HG02759 (cell line): ENCODE measurements at regions not wholly inside any gene's neighbourhood (a gene's known extent, or its start where the extent isn't known, plus 50 kb on each side); places are given as distances from the start of the nearest gene placed in this dataset.
A peak's percentile ranks its signal among the peaks of the same experiment; 100 is the strongest.

ENCODE experiments used
- ATAC-seq: cut with Tn5 transposase; IDR thresholded peaks from one replicate; pipeline ENCODE4 v1.9.1; 2021; ENCODE audit warnings: mild to moderate bottlenecking, moderate library complexity; ENCODE audit not compliant: unreplicated experiment

DNA sequence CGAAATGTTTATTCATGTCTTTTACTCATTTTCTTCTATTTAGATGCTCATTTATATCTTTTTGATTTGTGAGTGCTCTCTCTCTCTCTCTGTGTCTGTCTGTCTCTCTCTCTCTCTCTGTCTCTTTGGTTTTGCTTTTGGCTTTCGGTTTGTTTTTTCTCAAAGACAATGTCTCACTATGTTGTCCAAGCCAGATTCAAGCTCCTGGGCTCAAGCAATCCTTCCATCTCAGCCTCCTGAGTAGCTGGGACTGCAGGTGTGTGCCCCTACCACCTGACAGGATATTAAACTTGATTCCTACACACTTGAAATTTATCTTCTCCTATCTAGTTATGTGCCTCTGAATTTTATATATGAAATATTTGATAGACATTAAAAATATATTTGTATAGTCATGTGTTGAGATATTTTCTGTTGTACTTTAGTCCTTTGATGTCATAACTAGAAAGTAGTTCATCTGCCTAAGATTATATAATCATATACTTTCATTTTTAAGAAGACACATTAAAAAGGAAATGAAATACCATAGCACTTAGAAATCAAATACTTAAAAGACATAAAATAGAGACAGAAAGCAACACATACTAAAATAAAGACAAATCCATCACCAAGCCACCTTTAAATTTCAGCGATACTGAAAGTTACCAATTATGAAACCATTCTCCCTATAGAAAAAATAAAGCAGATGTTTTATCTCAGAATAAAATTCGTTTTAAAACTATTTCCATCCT, 68.1 kb upstream of the SFMBT2 start:
- no peak for ATAC-seq

GRCh38 chr10:7477538-7478334, 66.9 kb upstream of the SFMBT2 start:
- ATAC-seq: no peak

DNA sequence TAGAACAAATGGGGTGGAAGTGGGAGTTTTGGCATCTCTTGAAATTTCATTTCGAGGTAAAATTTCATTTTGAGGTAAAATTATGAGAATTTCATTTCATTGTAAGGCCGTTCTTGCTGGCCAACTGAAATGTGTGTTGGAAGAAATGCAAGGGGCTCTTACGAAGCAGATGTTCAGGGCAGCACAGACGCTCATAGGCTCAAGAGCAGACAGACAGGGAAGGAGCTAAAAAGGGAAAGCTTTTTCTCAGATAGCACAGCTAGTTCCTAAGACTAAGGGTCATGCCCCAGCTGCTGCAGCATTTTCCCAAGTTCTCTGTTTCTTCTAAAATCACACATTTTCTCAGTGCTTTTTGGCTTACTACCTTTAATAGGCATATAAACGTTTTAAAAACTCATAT, 65.1 kb upstream of the SFMBT2 start:
- ATAC-seq: no peak

DNA sequence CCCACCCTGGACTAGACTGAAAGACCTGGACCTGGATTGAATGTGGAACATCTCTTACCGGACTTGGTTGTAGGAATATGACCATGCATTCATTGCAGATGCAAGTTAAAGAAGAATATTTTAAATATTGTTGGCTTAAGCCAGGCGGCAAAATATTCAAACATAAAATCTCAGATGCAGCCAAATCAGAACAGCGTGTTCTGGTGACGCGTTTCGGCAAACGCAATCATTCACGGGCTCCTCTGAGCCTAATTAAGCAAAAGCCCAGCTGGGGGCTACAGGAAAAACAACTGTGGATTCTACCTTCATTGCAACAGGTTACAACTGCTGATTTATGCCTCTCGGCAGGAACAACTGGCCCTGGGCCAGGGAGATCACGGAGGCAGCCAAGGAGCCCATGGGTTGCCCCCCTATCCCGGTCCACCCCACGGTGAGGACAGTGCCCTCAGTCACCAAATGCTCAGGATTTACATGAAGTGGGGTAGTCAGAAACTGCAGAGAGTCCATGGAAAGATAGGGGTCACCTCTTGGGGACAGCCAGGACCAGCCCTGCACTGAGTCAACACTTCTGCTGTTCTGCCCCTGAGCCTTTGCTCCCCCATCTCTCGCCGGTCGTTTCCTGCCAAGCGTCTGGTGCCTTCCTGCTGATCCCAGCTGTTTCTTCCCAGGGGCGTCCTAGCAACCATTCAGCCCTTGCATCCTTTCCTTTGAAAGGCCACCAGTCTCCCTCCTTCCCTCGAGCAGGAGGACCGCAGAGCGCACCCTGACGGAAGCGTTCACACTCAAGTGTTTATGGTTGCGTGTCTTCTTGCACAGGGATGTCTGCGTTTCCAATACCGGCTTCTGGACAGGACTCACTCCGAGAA, 64.4 kb upstream of the SFMBT2 start:
- ATAC-seq: no peak

GRCh38 chr10:7474388-7474787, 63.6 kb upstream of the SFMBT2 start:
- ATAC-seq: no peak

GRCh38 chr10:7473474-7473873, 62.6 kb upstream of the SFMBT2 start:
- ATAC-seq: no peak

DNA sequence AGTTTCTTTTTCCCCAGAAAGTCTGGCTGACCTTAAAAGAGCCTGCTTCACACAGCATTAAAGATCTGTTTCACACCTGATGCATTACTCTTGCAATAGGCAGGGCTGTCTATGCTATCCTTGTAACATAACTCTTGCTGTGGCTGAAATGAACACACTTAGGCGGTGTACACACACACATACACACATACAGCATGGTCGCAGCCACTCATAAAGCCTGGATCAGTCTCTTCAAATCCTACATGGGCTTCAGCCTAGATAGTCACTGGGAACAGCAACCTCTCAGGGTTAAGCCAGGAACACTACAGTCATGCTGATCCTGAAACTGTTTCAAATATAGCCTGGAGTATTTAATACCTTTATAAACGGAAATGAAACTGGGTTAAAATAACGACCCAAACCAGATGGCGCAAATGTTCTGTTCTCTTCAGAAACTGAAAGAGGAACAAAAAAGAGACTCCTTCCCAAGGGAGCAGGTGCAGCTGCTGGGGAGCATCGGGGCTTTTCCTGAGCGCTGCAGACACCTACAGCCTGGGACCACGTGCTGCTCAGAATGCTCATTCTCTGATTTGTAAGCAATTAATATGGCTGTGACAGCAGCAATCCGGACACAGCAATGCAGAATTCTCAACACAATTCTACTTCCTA, 61.0 kb upstream of the SFMBT2 start:
- peak; percentile 92 for ATAC-seq

DNA sequence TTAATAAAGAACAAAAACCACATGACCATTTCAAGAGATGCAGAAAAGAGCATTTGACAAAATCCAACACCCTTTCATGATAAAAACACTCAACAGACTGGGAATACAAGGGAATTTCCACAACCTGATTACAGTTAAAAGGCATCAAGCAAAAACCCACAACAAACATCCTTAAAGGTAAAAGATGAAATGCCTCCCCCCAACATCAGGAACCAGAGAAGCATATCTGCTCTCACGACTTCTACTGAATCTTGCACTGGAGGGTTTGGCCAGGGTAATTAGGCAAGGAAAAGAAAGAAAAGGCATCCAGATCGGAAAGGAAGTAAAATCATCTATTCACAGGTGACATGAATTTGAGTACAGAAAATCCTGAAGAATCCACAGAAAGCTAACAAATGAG, 59.5 kb upstream of the SFMBT2 start:
- no peak for ATAC-seq

- ATAC-seq: no peak
These were observed 56.3 kb upstream of the SFMBT2 start for GRCh38 chr10:7467031-7467667.

- no peak for ATAC-seq
These were observed 53.9 kb upstream of the SFMBT2 start for GRCh38 chr10:7464691-7465090.
